ENCODE measurements at regions not wholly inside any gene's neighbourhood (a gene's known extent, or its start where the extent isn't known, plus 50 kb on each side); places are given as distances from the start of the nearest gene placed in this dataset.

GRCh38 chr4:174586651-174587050, 64.4 kb upstream of the HPGD start:
- DNase-seq (ENCODE audit: low read depth): no peak

- no peak for DNase-seq (ENCODE audit: low read depth)
Measured at GRCh38 chr4:174583056-174583455, 60.8 kb upstream of the HPGD start.

GRCh38 chr4:174582463-174582862, 60.2 kb upstream of the HPGD start:
- no peak for DNase-seq (ENCODE audit: low read depth)

GRCh38 chr4:174581901-174582300, 59.6 kb upstream of the HPGD start:
- DNase-seq (ENCODE audit: low read depth): no peak

GRCh38 chr4:174580597-174580996, 58.3 kb upstream of the HPGD start:
- DNase-seq (ENCODE audit: low read depth): no peak

GRCh38 chr4:174579421-174579820, 57.1 kb upstream of the HPGD start:
- no peak for DNase-seq (ENCODE audit: low read depth)

- no peak for DNase-seq (ENCODE audit: low read depth)
Measured at GRCh38 chr4:174578366-174578765, 56.1 kb upstream of the HPGD start.

GRCh38 chr4:174575436-174575835, 53.1 kb upstream of the HPGD start:
- DNase-seq (ENCODE audit: low read depth): peak; percentile 16
